Left kidney (tissue), 1 donor: ENCODE measurements at regions not wholly inside any gene's neighbourhood (a gene's known extent, or its start where the extent isn't known, plus 50 kb on each side); places are given as distances from the start of the nearest gene placed in this dataset.

ENCODE experiments used
- DNase-seq: peaks from one replicate; pipeline ENCODE4 v3.0.0-alpha.2; 2013

DNA sequence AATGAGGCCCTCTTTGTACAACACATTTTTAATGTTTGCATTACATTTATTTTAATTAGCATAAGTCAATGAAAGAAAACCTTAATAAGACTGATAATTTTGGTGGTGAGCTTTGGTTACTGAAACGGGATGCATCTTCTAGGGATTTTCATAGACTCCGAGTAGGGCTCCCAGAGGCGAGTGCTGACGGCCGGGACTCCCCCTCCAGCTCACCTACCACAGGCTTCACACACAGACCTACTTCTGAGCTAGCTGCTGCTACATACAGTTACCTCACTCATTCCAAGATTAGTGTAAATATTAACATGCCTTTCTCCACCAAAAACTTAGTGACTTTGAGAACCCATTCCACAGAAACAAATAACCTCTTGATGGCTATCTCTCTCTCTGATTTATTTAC lies 271.1 kb downstream of the GALR1 start:
- DNase-seq, result no peak

DNA sequence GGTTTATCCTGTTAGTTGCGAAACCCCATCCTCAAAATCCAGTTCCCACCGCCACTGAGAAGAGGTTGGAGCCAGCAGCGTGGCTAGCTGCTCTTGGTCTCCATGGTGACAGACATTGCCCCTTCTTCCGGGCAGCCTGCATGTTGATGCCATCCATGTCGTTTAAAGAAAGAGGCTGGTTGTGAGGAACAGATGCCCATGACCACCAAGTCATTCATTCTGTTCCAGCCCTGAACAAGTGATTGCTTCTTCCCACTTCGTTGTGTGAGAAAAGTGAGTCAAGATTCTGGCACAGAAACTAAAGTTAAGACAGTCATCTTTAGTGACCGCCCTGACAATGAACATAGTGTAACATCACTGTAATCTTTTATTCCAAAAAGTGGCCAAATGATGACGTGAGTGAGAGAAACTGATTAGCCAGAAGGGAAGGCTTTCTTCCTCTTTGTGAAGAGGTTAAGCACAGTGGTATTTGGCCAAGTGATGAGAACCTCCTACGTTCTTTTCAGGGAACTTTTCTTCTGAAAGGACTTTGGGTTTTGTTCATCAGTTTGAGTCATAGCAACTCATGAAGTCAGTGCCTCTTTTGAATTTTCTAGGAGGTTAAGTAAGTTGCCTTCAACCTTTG lies 272.5 kb downstream of the GALR1 start:
- no peak for DNase-seq

DNA sequence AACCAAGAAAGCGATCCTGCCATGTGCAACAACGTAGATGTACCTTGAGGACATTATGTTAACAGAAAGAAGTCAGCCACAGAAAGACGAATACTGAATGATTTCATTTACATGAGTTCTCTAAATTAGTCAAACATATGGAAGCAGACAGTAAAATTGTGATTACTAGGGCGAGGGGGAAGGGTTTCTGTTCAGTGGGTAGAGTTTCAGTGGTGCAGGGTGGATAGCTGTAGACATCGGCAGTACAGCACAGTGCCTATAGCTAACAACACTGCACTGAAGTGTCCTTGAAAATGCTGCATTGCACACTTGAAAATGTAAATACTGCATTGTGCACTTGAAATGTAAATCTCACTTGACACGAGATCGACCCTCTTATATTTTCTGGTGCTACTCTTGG lies 275.3 kb downstream of the GALR1 start:
- no peak for DNase-seq

DNA sequence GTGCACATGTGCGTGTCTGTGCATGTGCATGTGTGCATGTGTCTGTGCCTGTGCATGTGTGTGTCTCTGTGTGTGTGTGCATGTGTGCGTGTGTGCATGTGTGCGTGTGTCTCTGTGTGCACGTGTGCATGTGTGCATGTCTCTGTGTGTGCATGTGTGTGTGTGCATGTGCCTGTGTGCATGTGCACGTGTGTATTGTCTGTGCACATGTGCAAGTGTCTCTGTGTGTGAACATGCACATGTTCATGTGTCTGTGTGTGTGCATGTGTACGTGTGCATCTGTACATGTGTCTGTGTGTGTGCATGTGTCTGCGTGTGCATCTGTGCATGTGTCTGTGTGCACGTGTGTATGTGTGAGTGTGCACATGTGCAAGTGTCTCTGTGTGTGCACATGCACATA lies 277.3 kb downstream of the GALR1 start:
- no peak for DNase-seq

DNA sequence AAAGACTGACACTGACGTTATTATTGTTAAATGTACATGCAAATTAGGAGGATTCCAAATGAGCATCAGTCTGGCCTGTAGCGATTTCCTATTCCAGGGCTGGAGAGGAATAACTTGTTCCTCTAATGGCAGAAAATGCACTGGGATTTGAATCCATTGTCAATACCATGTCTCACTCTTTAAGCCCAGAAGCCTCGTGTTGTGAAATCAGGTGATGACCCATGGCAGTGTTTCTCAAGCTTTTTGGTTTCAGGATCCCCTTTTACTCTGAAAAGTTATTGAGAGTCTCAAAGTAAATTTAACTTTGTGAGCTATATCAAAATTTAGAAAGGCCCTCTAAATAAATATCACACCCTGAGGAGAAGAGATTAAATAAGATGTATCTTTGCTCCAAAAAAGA lies 279.2 kb downstream of the GALR1 start:
- DNase-seq, result no peak

DNA sequence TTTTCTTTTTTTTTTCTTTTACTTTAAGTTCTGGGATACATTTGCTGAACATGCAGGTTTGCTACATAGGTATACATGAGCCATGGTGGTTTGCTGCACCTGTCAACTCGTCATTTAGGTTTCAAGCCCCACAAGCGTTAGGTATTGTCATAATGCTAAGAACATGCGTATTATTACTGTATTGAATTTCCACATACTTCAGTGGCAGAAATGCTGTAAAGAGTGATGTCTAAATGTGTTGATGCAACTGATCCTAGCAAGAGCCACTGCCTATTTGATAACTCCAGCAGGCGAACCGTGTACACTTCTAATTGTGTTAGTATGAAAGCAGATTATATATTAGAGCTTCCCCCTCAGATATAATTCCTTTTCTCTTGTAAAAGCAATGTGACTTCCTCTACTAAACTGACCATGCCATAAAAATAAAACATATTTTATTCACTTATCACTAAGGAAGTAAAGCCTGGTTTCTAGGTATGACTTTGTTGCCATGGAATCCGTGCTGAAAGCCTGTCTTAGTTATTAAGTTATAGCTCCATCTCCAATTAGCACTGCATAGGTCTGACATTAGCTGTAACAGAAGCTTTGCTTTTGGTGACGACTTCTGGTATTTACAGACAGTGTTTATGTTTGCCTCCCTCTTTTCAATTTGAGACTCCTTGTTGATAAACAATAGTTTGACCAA lies 280.0 kb downstream of the GALR1 start:
- no peak for DNase-seq

DNA sequence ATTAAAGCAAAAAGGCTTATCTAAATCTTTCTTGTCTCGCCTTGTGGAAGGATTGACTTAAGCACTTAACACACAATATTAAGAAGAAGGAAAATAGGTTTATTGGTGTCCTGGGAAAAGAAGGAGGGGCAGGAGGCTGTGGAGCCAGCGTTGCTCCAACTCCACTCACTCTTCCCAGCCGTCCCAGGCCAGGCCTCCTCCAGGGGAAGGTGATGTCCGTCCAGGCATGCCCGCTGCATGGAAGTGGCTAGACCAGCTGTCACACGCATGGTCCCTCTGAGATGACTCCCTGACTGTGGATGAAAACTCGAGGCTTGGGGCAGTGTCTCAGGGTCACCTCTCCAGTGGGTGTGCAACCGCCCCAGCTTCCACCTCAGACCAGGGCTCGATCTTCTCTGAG lies 281.1 kb downstream of the GALR1 start:
- DNase-seq, result no peak

DNA sequence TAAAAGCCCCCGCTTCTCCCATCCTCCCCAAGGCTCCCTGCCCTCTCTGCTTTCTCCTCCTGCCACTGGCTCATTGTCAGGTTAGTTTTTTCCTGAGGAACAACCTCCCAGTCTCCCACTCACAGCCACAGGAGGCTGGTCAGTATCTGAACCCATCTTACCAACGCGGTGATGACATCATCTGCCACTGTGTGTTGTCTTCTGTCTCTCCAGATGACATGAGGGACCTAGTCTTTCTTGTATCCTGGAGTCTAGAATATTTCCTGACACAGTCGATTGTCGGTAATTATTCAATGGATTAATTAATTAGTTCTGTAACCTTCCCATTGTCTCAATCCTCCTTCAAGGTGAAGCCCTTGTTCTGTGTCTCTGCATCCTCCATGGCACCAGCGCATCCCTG lies 290.2 kb downstream of the GALR1 start:
- DNase-seq, result no peak

DNA sequence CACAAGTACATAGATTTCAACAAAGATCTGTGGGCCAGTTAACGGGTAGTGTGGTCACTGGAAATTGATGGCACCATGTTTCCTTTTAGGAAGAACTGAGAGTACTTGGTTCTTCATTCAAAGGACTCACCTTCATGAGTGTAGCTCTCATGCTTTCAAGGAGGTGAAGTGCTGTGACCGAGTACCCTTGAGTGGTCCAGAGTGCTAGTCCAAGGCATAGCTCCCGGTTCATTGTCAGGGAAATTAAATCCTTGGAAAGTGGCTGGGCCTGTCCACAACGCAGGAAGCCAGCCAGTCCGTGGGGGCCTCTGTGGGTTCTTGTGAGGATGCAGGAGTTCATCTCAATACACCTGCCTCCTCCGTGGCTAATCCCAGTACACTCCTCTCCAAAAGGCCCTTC lies 295.1 kb downstream of the GALR1 start:
- no peak for DNase-seq

DNA sequence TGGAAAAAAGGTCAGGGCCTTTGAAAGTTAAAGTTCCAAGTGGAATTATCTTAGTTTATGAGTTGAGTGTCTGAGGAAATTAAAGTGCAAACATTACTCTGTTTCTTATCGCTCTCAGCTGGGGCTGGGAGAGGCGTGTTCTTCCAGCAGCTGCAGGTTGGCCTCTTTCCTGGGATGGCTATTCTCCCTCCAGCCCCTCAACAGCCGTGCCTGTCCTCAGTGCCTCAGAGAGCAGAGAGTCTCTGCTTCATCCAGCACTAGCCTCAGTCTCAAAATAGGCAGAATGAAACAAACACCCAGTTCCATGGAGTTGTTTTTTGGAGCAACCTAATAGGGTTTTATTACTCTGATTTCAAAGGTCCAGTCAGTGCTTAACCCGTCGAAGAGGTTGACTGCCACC lies 298.1 kb downstream of the GALR1 start:
- DNase-seq, result no peak

DNA sequence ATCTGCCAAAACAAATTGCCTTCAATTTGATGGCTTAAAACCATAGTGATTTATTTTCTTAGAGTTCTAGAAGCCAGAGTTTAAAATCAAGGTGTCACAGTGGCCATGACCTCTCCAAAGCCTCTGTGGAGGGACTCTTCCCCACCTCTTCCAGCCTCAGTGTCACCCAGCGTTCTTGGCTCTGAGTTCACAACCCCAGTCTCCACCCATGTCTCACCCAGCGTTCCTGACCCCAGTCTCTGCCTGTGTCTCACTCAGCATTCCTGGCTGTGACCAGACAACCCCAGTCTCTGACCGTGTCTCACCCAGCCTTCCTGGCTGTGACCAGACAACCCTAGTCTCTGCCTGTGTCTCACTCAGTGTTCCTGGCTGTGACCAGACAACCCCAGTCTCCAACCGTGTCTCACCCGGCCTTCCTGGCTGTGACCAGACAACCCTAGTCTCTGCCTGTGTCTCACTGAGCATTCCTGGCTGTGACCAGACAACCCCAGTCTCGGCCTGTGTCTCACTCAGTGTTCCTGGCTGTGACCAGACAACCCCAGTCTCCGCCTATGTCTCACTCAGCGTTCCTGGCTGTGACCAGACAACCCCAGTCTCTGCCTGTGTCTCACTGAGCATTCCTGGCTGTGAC lies 299.3 kb downstream of the GALR1 start:
- DNase-seq, result no peak

DNA sequence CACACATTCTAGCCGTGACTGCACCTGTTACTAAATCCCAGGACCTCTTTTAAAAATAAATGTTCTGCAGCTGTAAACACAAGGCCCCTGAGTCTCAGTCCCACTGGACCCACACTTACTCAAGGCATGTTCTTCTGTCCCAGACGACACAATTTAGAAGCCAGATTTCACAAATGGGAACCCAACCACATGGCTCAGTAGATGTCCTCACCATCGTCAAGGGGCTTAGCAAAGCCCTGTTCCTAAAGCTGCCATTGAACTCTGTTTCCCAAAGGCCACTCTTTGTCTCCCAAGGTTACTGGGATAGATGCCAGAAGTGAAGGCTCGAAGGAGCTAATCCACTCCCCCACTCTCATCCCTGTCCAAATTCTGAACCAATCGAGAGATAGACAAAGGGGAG lies 301.0 kb downstream of the GALR1 start:
- no peak for DNase-seq

DNA sequence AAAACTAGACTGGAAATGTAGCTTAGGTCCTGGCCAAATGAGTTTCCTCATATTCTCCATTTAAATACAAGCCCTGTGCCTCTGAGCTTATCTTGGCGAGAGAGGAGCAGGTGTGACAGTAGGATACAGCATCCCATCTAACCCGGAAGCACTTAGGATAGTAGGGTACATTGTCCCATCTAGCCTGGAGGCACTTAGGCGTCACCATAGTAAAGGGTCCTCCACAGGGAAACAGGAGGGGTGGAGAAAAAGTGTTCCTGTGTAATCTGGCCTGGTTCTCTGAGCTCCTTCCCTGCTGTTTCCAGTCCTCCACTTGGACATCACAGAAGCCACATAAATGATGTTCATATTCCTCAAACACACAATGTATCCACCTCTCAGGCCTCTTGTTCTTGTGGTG lies 301.4 kb downstream of the GALR1 start:
- DNase-seq, result no peak

DNA sequence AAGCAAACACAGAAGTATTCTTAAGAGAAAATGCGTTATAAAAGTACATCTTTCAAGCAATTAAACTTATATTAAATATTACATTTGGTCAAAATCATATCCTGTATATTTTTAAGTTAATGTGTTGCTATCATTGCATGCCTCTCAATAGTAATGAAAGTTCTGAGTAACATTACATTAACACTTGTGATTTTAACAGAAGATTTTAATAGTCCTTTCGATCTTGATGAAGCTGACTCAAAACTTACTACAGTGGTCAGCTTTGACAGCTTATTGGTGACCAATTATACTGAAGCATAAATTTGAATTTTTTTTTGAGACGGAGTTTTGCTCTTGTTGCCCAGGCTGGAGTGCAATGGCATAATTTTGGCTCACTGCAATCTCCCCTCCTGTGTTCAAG lies 303.3 kb downstream of the GALR1 start:
- DNase-seq, result no peak

DNA sequence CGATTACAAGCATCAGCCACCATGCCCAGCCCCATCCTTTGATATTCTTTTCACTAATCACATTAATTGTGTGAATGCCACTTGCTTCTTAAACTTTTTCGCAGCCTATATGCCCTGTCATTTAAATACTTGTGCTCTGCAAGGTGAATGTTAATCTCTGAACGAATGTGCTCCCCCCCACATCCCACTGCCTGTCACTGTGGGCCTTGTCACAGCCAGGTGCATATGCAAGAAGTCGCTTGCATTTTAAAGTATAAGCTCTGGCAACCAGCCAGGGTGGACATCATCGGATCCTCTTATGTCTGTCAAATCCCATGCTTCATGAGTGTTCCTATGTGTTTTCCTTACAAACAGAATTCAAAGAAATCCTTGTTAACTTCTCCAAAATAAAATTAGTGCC lies 304.4 kb downstream of the GALR1 start:
- no peak for DNase-seq

DNA sequence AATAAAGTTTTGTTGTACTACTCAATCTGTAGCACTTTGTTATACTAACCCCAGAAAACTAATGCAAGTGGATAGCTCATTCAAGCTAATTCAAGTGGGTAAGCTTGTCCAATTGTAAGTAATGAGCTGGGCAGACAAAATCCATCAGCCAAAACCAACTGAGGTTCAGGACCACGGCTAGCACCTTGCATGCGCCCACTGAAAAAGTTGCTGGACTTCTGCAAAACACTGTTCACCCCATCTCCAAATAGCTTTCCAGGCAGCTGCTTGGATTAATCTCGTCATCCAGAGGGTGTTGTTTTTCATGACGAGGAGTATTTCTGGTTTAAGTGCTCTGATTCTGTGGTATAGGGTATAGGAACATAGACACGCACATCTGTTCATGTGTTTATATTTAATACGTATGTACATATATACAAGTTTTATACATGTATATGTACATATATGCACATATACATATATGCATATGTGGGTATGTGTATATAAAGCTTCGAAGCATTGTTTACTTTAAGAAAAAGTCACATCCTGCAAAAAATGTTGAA lies 307.5 kb downstream of the GALR1 start:
- peak; percentile 75 for DNase-seq

DNA sequence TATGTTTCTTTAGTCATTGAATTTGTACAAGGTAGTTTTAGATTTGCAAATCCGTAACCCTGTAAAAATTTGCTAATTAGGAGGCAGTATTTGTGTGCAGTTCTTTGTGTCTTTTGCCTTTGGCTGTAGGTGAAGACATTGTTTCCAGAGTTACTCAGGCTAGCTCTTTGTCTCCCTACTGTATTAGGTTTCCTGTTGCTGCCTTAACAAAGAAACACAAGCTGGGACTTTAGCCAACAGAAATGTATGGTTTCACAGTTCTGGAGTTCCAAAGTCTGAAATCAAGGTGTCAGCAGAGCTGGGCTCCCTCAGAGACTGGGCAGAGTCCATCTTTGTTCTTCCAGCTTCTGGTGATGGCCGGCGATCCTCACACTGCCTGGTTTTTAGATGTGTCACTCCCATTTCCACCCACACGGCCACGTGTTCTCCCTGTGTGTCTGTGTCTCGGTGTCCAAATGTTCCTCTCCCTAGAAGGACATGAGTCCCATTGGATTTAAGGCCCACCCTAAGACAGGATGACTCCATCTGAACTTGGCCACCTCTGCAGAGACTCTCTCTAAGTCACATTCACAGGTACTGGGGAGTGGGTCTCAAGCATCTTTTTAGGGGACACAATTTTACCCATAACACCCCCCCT lies 309.7 kb downstream of the GALR1 start:
- DNase-seq, result no peak

DNA sequence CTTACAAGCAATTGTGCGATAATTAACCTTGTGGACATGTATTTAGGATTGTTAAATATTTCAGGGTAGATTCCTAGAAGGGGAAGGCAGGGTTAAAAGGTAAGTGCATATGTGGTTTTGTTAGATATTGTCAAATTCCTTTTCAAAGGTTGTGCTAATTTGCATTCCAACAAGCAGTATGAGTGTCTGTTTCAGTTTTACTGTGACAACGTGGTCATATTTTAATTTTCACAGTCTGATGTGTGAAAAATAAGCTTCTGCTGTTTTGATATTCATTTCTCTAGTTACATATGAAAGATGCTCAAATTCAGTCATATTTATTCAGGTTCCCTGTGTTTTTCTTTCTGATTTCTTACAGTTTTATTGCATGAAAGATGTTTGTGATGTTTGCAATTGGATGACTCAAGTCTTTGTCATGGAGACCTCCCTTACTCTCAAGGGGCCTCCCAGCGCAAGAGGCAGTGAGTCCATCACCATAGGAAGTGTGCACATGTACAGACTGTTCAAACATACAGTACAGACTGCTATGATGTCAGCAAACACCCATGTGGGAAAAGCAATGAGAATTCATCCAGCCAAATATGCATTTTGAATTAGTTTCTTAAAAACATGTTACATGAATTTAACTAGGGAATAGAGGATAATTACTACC lies 310.8 kb downstream of the GALR1 start:
- DNase-seq, result no peak

DNA sequence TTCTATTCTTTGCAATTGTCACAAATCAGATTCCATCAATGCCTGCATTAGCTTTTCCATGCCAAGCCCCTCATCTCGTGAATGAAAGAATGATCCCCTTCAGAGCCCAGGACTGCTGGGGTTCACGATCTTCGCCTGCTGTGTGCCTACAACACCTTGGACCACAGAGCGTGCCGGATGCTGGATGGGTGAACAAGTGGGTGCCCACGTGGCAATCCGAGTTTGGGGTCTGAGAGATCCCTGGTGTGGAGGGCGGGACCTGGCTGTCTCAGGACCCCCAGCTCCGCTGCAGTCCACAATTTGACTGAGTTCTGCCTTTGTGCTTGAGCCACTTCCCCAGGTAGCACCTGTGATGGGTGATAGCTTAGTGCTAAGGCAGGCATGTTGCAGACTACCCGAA lies 317.0 kb downstream of the GALR1 start:
- DNase-seq, result no peak

DNA sequence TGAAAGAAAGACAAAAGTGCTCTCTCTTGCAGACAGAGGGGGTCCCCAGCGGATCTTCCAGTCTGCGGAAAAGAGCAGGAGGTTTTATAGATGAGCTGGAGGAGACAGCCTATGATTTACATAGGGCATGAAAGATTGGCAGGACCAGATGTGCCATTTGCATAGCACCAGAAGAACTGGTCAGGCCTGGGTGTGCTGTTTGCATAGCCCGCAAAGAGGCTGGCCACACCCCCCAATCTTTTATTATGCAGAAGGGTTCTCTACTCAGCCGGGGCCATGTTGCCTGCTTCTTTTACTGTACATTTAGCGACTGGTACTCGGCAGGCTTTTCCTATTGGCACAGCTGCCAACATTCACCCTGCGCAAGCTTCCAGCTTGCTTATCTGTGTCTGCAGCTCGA lies 317.6 kb downstream of the GALR1 start:
- no peak for DNase-seq

DNA sequence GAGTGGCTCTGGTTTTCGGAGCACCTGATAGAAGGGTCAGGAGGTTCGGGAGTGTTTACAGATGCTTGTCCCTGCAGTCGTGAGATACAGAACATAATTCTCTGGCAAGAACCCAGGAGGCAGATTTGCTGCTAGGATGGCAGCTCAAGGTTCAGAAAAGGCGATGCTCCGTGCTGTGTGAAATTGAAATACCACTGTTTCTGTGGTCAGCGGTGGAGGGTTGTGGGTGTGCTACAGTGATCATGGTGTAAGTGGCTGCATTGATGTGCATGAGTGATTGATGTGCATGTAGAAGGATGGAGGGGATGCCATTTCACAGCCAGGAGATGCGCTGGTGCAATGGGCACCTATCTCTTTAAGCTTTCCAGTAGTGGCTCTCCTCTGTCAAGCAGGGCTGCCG lies 322.1 kb downstream of the GALR1 start:
- no peak for DNase-seq

DNA sequence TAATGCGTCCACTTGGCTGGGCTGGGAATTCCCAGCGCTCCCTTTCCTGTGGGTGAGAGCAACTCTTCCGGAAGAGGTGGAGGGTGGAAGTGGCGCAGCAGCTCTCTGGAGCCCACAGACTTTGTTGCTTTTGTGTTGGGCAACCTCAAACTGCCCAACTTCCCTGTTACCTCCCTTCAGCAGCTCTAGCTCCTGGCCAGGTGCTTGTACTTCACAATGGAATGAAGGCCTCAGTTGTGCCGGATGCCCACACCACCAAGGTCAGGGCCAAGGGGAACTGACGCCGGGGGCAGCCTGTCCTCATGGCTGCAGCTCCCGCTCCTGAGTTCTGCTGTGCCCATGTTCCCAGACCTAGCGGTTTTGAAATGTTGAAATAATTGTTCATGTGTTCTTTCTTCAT lies 322.9 kb downstream of the GALR1 start:
- no peak for DNase-seq

DNA sequence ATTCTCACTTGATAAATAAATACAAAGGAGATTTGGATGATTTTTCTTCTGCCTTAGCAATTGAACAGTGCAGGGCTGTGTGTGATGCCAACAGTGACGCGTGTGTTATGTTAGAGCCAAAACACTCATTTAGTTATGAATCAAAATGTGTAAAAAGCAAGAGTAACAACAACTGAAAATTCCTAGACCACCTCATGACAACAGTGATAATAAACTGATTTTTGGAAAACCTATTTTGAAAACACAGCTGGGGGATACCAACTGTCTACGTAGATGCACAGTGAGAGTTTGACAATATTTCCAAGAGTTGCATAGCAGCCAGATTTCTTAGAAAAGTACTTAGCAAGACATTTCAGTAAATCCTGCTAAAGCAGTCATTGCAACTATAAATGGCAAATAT lies 323.9 kb downstream of the GALR1 start:
- no peak for DNase-seq
